Left hindlimb (tissue), 1 donor: ENCODE measurements at regions not wholly inside any gene's neighbourhood (a gene's known extent, or its start where the extent isn't known, plus 50 kb on each side); places are given as distances from the start of the nearest gene placed in this dataset.
"Not testable (repeated sequence)": the region's sequence is repeated elsewhere in the genome, so short reads cannot be mapped to it uniquely, and the experiment has no call there.

Experiments
- DNase-seq: peaks from one replicate; pipeline ENCODE4 v3.0.0-alpha.2; 2018

- not testable (repeated sequence) for DNase-seq
Observed at GRCh38 chr9:67635067-67635466, 223.7 kb upstream of the ANKRD20A1 start.

- not testable (repeated sequence) for DNase-seq
Observed at GRCh38 chr9:67611900-67612299, 246.8 kb upstream of the ANKRD20A1 start.

GRCh38 chr9:67609872-67610271, 248.9 kb upstream of the ANKRD20A1 start:
- not testable (repeated sequence) for DNase-seq

- DNase-seq = not testable (repeated sequence)
Observed at GRCh38 chr9:67609435-67609834, 249.3 kb upstream of the ANKRD20A1 start.

GRCh38 chr9:67605113-67605512, 253.6 kb upstream of the ANKRD20A1 start:
- not testable (repeated sequence) for DNase-seq

GRCh38 chr9:67603609-67604008, 255.1 kb upstream of the ANKRD20A1 start:
- DNase-seq = not testable (repeated sequence)

GRCh38 chr9:67592424-67592823, 266.3 kb upstream of the ANKRD20A1 start:
- DNase-seq = not testable (repeated sequence)

GRCh38 chr9:67555874-67556273, 302.9 kb upstream of the ANKRD20A1 start:
- DNase-seq = not testable (repeated sequence)

GRCh38 chr9:67550044-67550443, 308.7 kb upstream of the ANKRD20A1 start:
- DNase-seq = not testable (repeated sequence)

- not testable (repeated sequence) for DNase-seq
Observed at GRCh38 chr9:67529834-67530233, 328.9 kb upstream of the ANKRD20A1 start.

GRCh38 chr9:67516938-67517337, 341.8 kb upstream of the ANKRD20A1 start:
- DNase-seq = not testable (repeated sequence)

- not testable (repeated sequence) for DNase-seq
Observed at GRCh38 chr9:67514587-67514986, 344.1 kb upstream of the ANKRD20A1 start.

- DNase-seq = not testable (repeated sequence)
Observed at GRCh38 chr9:67503728-67504369, 354.9 kb upstream of the ANKRD20A1 start.

GRCh38 chr9:67492028-67492427, 366.7 kb upstream of the ANKRD20A1 start:
- not testable (repeated sequence) for DNase-seq

- DNase-seq = not testable (repeated sequence)
Observed at GRCh38 chr9:67477465-67477864, 381.3 kb upstream of the ANKRD20A1 start.

GRCh38 chr9:67470739-67471138, 388.0 kb upstream of the ANKRD20A1 start:
- DNase-seq = not testable (repeated sequence)

- DNase-seq = not testable (repeated sequence)
Observed at GRCh38 chr9:67468326-67468725, 390.4 kb upstream of the ANKRD20A1 start.

GRCh38 chr9:67461796-67462757, 396.7 kb upstream of the ANKRD20A1 start:
- DNase-seq = not testable (repeated sequence)

GRCh38 chr9:67452941-67453340, 405.8 kb upstream of the ANKRD20A1 start:
- DNase-seq = not testable (repeated sequence)

- DNase-seq = not testable (repeated sequence)
Observed at GRCh38 chr9:67442313-67442712, 416.4 kb upstream of the ANKRD20A1 start.

- not testable (repeated sequence) for DNase-seq
Observed at GRCh38 chr9:67437011-67437410, 421.7 kb upstream of the ANKRD20A1 start.

GRCh38 chr9:67424881-67425280, 432.5 kb upstream of the SPATA31A3 start:
- not testable (repeated sequence) for DNase-seq

GRCh38 chr9:67423049-67423728, 430.8 kb upstream of the SPATA31A3 start:
- DNase-seq = not testable (repeated sequence)
